ENCODE measurements at regions not wholly inside any gene's neighbourhood (a gene's known extent, or its start where the extent isn't known, plus 50 kb on each side); places are given as distances from the start of the nearest gene placed in this dataset.

DNA sequence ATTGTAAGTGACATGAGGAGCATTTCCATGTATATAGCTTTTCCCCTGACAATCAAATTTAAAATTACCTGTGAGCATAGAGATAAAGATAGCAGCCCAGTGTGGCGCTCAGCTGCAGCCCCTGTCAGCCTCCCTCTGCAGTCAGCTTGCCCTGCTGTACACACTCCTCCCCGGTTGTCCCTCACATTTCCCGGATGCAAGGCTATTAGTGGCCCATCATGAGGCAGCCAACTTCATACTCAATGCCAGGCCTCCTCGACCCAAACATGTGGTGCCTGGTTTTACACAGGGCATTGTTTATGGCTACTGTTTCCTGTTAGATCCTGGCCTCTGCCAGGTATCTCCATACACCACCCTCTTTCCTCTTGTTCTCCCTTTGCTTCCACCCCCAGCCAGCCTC lies 116.1 kb upstream of the SH3BP4 start:
- Histone ChIP-seq H3K23ac (ENCODE audit: insufficient read length) (no peak overlapping the region), H2BK12ac (ENCODE audit: low read depth, low read length) (no peak overlapping the region), H2AFZ (ENCODE audit: low read length) (no peak overlapping the region), H3K4ac (replicated peaks; ENCODE audit: insufficient read length, low read depth, low read length) (no peak overlapping the region), H2BK5ac (ENCODE audit: low read depth, low read length) (no peak overlapping the region), H3K27me3 (replicated peaks in 1 of 4; ENCODE audit: control insufficient read depth in 3 of 4, extremely low read depth in 1 of 4, insufficient read depth in 3 of 4, low read length in 3 of 4) (no peaks in the 10 kb centered on the region), H4K20me1 (replicated peaks in 1 of 2; ENCODE audit: control insufficient read depth in 1 of 2, insufficient read depth in 2 of 2, low read length in 2 of 2) (no peaks in the 10 kb centered on the region), H3K23me2 (ENCODE audit: low read depth, low read length) (no peaks in the 10 kb centered on the region), H4K91ac (replicated peaks; ENCODE audit: insufficient read length, low read length) (no peak overlapping the region), H3K79me1 (ENCODE audit: low read depth, low read length) (no peaks in the 10 kb centered on the region), H3K4me2 (ENCODE audit: insufficient read depth in 1 of 2, low read depth in 2 of 2, low read length in 2 of 2) (no peak overlapping the region), H2BK20ac (ENCODE audit: low read length) (no peak overlapping the region), H3K27ac (ENCODE audit: low read depth, low read length) (no peak overlapping the region), H3K56ac (replicated peaks; ENCODE audit: insufficient read length, low read depth, low read length) (no peak overlapping the region), H2BK15ac (ENCODE audit: low read length) (no peak overlapping the region), H3K4me3 (ENCODE audit: extremely low read depth in 1 of 4, insufficient read depth in 2 of 4, low read depth in 3 of 4, low read length in 4 of 4) (no peak overlapping the region), H3K36me3 (ENCODE audit: control insufficient read depth in 2 of 4, insufficient read depth in 4 of 4, low read length in 3 of 4) (no peaks in the 10 kb centered on the region), H4K8ac (ENCODE audit: extremely low read depth, insufficient read depth, low read length) (no peak overlapping the region), H2BK120ac (replicated peaks; ENCODE audit: low read depth, low read length) (no peak overlapping the region), H3K18ac (ENCODE audit: extremely low read depth, low read length) (no peak overlapping the region), H3K4me1 (replicated peaks in 1 of 4; ENCODE audit: control insufficient read depth in 3 of 4, insufficient read depth in 4 of 4, low read length in 3 of 4) (peaks cover 0 to 5% (median 3%) of the 10 kb centered on the region in 4 experiments; a peak in 4 of 7 replicates), H2AK5ac (ENCODE audit: low read depth, low read length) (no peak overlapping the region), H3K14ac (ENCODE audit: insufficient read length) (no peak overlapping the region), H4K5ac (ENCODE audit: insufficient read length, low read depth, low read length) (no peak overlapping the region), H3K79me2 (ENCODE audit: control insufficient read depth in 1 of 2, insufficient read depth in 2 of 2, low read length in 2 of 2) (no peaks in the 10 kb centered on the region), H3K9ac (replicated peaks in 1 of 4; ENCODE audit: extremely low read depth in 1 of 4, low read depth in 3 of 4, low read length in 3 of 4) (no peak overlapping the region), H3K9me3 (ENCODE audit: insufficient read depth in 2 of 2, low read depth in 1 of 2, low read length in 1 of 2) (no peaks in the 10 kb centered on the region)
- ChIA-PET CTCF (ENCODE audit: partially characterized antibody) (no interaction called here), POLR2A (ENCODE audit: partially characterized antibody) (no interaction called here)
- no peak for DNase-seq (ENCODE audit: low read depth in 1 of 2, low spot score in 2 of 2)
- FAIRE-seq: no peak
- TF ChIP-seq ASH2L (IDR thresholded peaks at IDR 0.05; ENCODE audit: low read length) (no peak), BRCA1 (IDR thresholded peaks at IDR 0.05; ENCODE audit: low read depth, low read length) (no peak), GTF2F1 (IDR thresholded peaks at IDR 0.05; ENCODE audit: borderline replicate concordance, low read depth, low read length) (no peak), EP300 (IDR thresholded peaks at IDR 0.05; ENCODE audit: borderline replicate concordance in 1 of 2, low read depth in 2 of 2, low read length in 2 of 2) (no peak), CREB1 (IDR thresholded peaks at IDR 0.05) (no peak), CBX5 (IDR thresholded peaks at IDR 0.05; ENCODE audit: low read depth, low read length) (no peak), POLR2AphosphoS5 (IDR thresholded peaks at IDR 0.05; ENCODE audit: low read depth, low read length) (no peak), CHD2 (IDR thresholded peaks at IDR 0.05; ENCODE audit: low read length) (no peak), POU5F1 (IDR thresholded peaks at IDR 0.05; ENCODE audit: low read depth, low read length) (no peak), NRF1 (IDR thresholded peaks at IDR 0.05; ENCODE audit: low read depth, low read length) (no peak), SIRT6 (IDR thresholded peaks at IDR 0.05; ENCODE audit: low read length) (no peak), SIN3A (conservative IDR thresholded peaks at IDR 0.05 in 1 of 2, IDR thresholded peaks at IDR 0.05 in 1 of 2; ENCODE audit: low read depth in 1 of 2, low read length in 2 of 2) (no peak), BCL11A (IDR thresholded peaks at IDR 0.05; ENCODE audit: low read depth in 2 of 2, low read length in 2 of 2) (no peak), FOSL1 (IDR thresholded peaks at IDR 0.05; ENCODE audit: insufficient read depth, low read depth, low read length) (no peak), TCF12 (IDR thresholded peaks at IDR 0.05; ENCODE audit: low read depth, low read length) (no peak)
- TF ChIP-seq, protein P1, sequence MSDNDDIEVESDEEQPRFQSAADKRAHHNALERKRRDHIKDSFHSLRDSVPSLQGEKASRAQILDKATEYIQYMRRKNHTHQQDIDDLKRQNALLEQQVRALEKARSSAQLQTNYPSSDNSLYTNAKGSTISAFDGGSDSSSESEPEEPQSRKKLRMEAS (IDR thresholded peaks at IDR 0.05): no peak
- 97% methylated on average over 4 of the region's 4 CpGs; no CpG with 5 or more reads in 1 of the 2 experiments for WGBS, 2 experiments (ENCODE audit: extremely low coverage in 1 of 2, insufficient coverage in 1 of 2, insufficient read length in 1 of 2, insufficient replicate concordance in 2 of 2, low coverage in 1 of 2, low lambda C conversion rate in 2 of 2, missing lambda C conversion rate in 1 of 2)
